Jurkat, Clone E6-1 (cell line): ENCODE measurements at regions not wholly inside any gene's neighbourhood (a gene's known extent, or its start where the extent isn't known, plus 50 kb on each side); places are given as distances from the start of the nearest gene placed in this dataset.

ENCODE experiments used
- DNase-seq: peaks from one replicate; pipeline ENCODE4 v3.0.0-alpha.2; 2011; ENCODE audit warnings: low read depth, low spot score
- H3K4me3 ChIP-seq: 2 replicates; pipeline ENCODE4 v1.5.1; 2011; ENCODE audit warnings: mild to moderate bottlenecking, low read length, control low read depth, moderate library complexity

- no peak for DNase-seq
Measured at GRCh38 chr15:85929786-85930185, 135.1 kb upstream of the KLHL25 start.

GRCh38 chr15:85932391-85932790, 137.7 kb upstream of the KLHL25 start:
- no peak for DNase-seq
- no peak overlapping the region for H3K4me3 ChIP-seq

More at GRCh38 chr15:85929786-85930185, 135.1 kb upstream of the KLHL25 start:
- H3K4me3 ChIP-seq, result no peak overlapping the region

GRCh38 chr15:85934691-85935090, 140.0 kb upstream of the KLHL25 start:
- DNase-seq, result no peak
- no peak overlapping the region for H3K4me3 ChIP-seq

GRCh38 chr15:85935182-85935581, 140.5 kb upstream of the KLHL25 start:
- H3K4me3 ChIP-seq, result no peak overlapping the region
- DNase-seq, result no peak

- no peak for DNase-seq
- no peak overlapping the region for H3K4me3 ChIP-seq
Measured at GRCh38 chr15:85937661-85938060, 142.0 kb upstream of the AGBL1 start.

- no peak for DNase-seq
- H3K4me3 ChIP-seq, result no peak overlapping the region
Measured at GRCh38 chr15:85941186-85941855, 138.3 kb upstream of the AGBL1 start.

- no peak for DNase-seq
- H3K4me3 ChIP-seq, result no peak overlapping the region
Measured at GRCh38 chr15:85942632-85943031, 137.0 kb upstream of the AGBL1 start.

GRCh38 chr15:85943151-85943550, 136.5 kb upstream of the AGBL1 start:
- no peak overlapping the region for H3K4me3 ChIP-seq
- DNase-seq, result no peak

GRCh38 chr15:85943791-85944190, 135.9 kb upstream of the AGBL1 start:
- no peak overlapping the region for H3K4me3 ChIP-seq
- no peak for DNase-seq

GRCh38 chr15:85947021-85947420, 132.7 kb upstream of the AGBL1 start:
- DNase-seq, result no peak

GRCh38 chr15:85947936-85948335, 131.7 kb upstream of the AGBL1 start:
- DNase-seq, result no peak
- no peak overlapping the region for H3K4me3 ChIP-seq

More at GRCh38 chr15:85947021-85947420, 132.7 kb upstream of the AGBL1 start:
- H3K4me3 ChIP-seq, result no peak overlapping the region

GRCh38 chr15:85950101-85950500, 129.6 kb upstream of the AGBL1 start:
- no peak overlapping the region for H3K4me3 ChIP-seq

GRCh38 chr15:85954586-85954985, 125.1 kb upstream of the AGBL1 start:
- H3K4me3 ChIP-seq, result no peak overlapping the region
- no peak for DNase-seq

More at GRCh38 chr15:85950101-85950500, 129.6 kb upstream of the AGBL1 start:
- DNase-seq, result peak; percentile 68

- H3K4me3 ChIP-seq, result no peak overlapping the region
- DNase-seq, result no peak
Measured at GRCh38 chr15:85955501-85956391, 123.9 kb upstream of the AGBL1 start.

GRCh38 chr15:85956532-85957275, 123.0 kb upstream of the AGBL1 start:
- H3K4me3 ChIP-seq, result no peak overlapping the region

GRCh38 chr15:85959611-85960010, 120.1 kb upstream of the AGBL1 start:
- H3K4me3 ChIP-seq, result no peak overlapping the region
- no peak for DNase-seq

More at GRCh38 chr15:85956532-85957275, 123.0 kb upstream of the AGBL1 start:
- no peak for DNase-seq

- DNase-seq, result no peak
- H3K4me3 ChIP-seq, result no peak overlapping the region
Measured at GRCh38 chr15:85960381-85960780, 119.3 kb upstream of the AGBL1 start.

GRCh38 chr15:85961821-85962220, 117.8 kb upstream of the AGBL1 start:
- no peak overlapping the region for H3K4me3 ChIP-seq
- DNase-seq, result no peak

- DNase-seq, result peak; percentile 71
- no peak overlapping the region for H3K4me3 ChIP-seq
Measured at GRCh38 chr15:85963262-85963760, 116.4 kb upstream of the AGBL1 start.
